ENCODE measurements at regions not wholly inside any gene's neighbourhood (a gene's known extent, or its start where the extent isn't known, plus 50 kb on each side); places are given as distances from the start of the nearest gene placed in this dataset.

GRCh38 chr12:127791217-127791616, 475.8 kb upstream of the TMEM132C start:
- no peak for ATAC-seq (ENCODE audit: low read depth)
- no peaks in the 10 kb centered on the region for H3K4me1 ChIP-seq (ENCODE audit: insufficient read depth, poor library complexity, severe bottlenecking)
- H3K27me3 ChIP-seq (ENCODE audit: insufficient read depth, poor library complexity, severe bottlenecking) = no peaks in the 10 kb centered on the region
- no peak overlapping the region for H3K27ac ChIP-seq (ENCODE audit: poor library complexity, severe bottlenecking)
- no peak for TF ChIP-seq CTCF (IDR thresholded peaks at IDR 0.05; ENCODE audit: poor library complexity, severe bottlenecking)
- DNase-seq (ENCODE audit: low spot score) = no peak
- no peak overlapping the region for H3K4me3 ChIP-seq (ENCODE audit: severe bottlenecking)
- H3K9me3 ChIP-seq (ENCODE audit: severe bottlenecking) = peaks cover 4% of the 10 kb centered on the region
- H3K36me3 ChIP-seq (ENCODE audit: low read depth) = no peaks in the 10 kb centered on the region

GRCh38 chr12:127797918-127798317, 469.1 kb upstream of the TMEM132C start:
- Histone ChIP-seq H3K36me3 (ENCODE audit: low read depth) (no peaks in the 10 kb centered on the region), H3K4me1 (ENCODE audit: insufficient read depth, poor library complexity, severe bottlenecking) (no peaks in the 10 kb centered on the region), H3K4me3 (ENCODE audit: severe bottlenecking) (no peak overlapping the region), H3K27ac (ENCODE audit: poor library complexity, severe bottlenecking) (no peak overlapping the region), H3K9me3 (ENCODE audit: severe bottlenecking) (peaks cover 3% of the 10 kb centered on the region), H3K27me3 (ENCODE audit: insufficient read depth, poor library complexity, severe bottlenecking) (no peaks in the 10 kb centered on the region)
- DNase-seq (ENCODE audit: low spot score) = no peak
- no peak for ATAC-seq (ENCODE audit: low read depth)
- no peak for TF ChIP-seq CTCF (IDR thresholded peaks at IDR 0.05; ENCODE audit: poor library complexity, severe bottlenecking)

DNA sequence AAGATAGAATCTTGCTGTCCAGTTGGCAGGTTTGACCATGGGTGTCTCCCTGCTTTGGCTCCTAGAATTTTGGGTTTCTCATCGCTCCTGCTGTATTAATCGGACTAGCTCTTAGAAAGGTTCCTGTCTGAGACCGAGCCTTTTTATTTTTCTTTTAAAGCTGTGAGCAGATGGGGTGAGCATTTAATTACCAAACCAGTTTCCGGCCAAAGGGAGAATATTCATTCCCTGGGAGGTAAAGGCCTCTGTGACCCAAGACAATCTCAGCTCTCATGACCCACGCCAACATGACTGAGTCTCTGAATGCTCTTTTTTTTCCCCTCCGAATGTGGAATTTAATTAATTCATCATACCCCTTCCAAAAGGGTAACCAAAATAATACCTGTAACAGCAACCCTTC, 464.7 kb upstream of the TMEM132C start:
- no peaks in the 10 kb centered on the region for H3K4me1 ChIP-seq (ENCODE audit: insufficient read depth, poor library complexity, severe bottlenecking)
- no peaks in the 10 kb centered on the region for H3K27me3 ChIP-seq (ENCODE audit: insufficient read depth, poor library complexity, severe bottlenecking)
- DNase-seq (ENCODE audit: low spot score) (no peak), ATAC-seq (ENCODE audit: low read depth) (no peak)
- H3K27ac ChIP-seq (ENCODE audit: poor library complexity, severe bottlenecking) = no peak overlapping the region
- TF ChIP-seq CTCF (IDR thresholded peaks at IDR 0.05; ENCODE audit: poor library complexity, severe bottlenecking) = no peak
- H3K9me3 ChIP-seq (ENCODE audit: severe bottlenecking) = no peaks in the 10 kb centered on the region
- H3K36me3 ChIP-seq (ENCODE audit: low read depth) = no peaks in the 10 kb centered on the region
- H3K4me3 ChIP-seq (ENCODE audit: severe bottlenecking) = no peak overlapping the region

DNA sequence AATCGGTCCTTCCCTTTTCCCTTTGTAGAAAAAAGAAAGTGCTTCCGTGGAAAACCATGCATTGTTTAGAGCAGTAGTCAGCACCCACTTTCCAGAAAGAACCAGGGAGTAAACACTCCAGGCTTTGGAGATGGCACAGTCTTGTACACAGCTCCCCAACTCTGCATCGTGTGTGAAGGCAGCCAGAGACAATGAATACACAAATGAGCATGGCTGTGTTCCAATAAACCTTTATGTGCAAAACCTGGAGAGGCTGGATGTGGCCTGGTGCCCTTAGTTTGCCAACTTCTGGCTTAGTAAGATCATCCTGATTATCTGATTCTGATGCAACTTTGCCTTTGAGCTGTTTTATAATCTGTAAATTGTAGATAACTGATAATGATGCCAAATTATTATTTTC, 463.4 kb upstream of the TMEM132C start:
- no peaks in the 10 kb centered on the region for H3K9me3 ChIP-seq (ENCODE audit: severe bottlenecking)
- TF ChIP-seq CTCF (IDR thresholded peaks at IDR 0.05; ENCODE audit: poor library complexity, severe bottlenecking) = no peak
- DNase-seq (ENCODE audit: low spot score) (no peak), ATAC-seq (ENCODE audit: low read depth) (no peak)
- no peaks in the 10 kb centered on the region for H3K27me3 ChIP-seq (ENCODE audit: insufficient read depth, poor library complexity, severe bottlenecking)
- H3K4me3 ChIP-seq (ENCODE audit: severe bottlenecking) = no peak overlapping the region
- no peaks in the 10 kb centered on the region for H3K36me3 ChIP-seq (ENCODE audit: low read depth)
- no peaks in the 10 kb centered on the region for H3K4me1 ChIP-seq (ENCODE audit: insufficient read depth, poor library complexity, severe bottlenecking)
- no peak overlapping the region for H3K27ac ChIP-seq (ENCODE audit: poor library complexity, severe bottlenecking)

- Histone ChIP-seq H3K27ac (ENCODE audit: poor library complexity, severe bottlenecking) (peak overlapping the region; percentile 24), H3K4me3 (ENCODE audit: severe bottlenecking) (no peak overlapping the region), H3K4me1 (ENCODE audit: insufficient read depth, poor library complexity, severe bottlenecking) (peaks cover 7% of the 10 kb centered on the region), H3K36me3 (ENCODE audit: low read depth) (no peaks in the 10 kb centered on the region), H3K9me3 (ENCODE audit: severe bottlenecking) (no peaks in the 10 kb centered on the region), H3K27me3 (ENCODE audit: insufficient read depth, poor library complexity, severe bottlenecking) (no peaks in the 10 kb centered on the region)
- no peak for TF ChIP-seq CTCF (IDR thresholded peaks at IDR 0.05; ENCODE audit: poor library complexity, severe bottlenecking)
- ATAC-seq (ENCODE audit: low read depth) (peak; percentile 69), DNase-seq (ENCODE audit: low spot score) (no peak)
Measured at GRCh38 chr12:127809275-127809674, 457.7 kb upstream of the TMEM132C start.
